NCI-H748 (cell line): ENCODE measurements at regions not wholly inside any gene's neighbourhood (a gene's known extent, or its start where the extent isn't known, plus 50 kb on each side); places are given as distances from the start of the nearest gene placed in this dataset.

Experiments
- DNase-seq: peaks from one replicate; lab custom pipeline; 2025; ENCODE audit not compliant: unreplicated experiment; lab: John Stamatoyannopoulos, UW

DNA sequence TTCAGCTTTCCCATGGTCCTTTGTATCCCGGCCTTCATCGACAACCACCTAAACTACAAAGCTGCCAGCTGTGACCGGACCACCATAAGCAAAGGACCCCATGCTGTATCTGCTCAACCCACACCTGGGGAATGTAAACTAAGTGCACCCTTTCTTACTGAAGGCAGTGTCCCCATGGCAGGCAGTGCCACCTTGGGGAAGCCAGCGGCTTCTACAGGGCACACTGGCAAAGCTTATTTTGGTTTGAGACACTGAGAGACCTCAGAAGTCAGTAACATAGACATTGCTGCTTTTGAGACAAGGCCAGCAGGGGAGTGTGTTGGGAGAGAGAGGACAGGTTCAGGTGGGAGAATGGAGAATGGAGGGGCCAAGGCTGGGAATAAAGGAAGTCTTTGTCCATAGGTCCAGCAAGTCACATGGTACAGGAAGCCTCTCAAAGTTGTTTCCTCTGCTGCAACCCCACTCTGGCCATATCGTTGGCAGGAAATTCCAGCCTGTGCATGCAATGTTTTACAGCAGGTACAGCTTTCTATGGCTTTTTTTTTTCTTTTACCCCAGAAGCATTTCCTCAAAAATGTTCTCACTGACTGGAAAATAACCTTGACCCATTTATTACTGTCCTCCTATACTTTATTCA lies 85.9 kb upstream of the NPVF start:
- no peak for DNase-seq

DNA sequence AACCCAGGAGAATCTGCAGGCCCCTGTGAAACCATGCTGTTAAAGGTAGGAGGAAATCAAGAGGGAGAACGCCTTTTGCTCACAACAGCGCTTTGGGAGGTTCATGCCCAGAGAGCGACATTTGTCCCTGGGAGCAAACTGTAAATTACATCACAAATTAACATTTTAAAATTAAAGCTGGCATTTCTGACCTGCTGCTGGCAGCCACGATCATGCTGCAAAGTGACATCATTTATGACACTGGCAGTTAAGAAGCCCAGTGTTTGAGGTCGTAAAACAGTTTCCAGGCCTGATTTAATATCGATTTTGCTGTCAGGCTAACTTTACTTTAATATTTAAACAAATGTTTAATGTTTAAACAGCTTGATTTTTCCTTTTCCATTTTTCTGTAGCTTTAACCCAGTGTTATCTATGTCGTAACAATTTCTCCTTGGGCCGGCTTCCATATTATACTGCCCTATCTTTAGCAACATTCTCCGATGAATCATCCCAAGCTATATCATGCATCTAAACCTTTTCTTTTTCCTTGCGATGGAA lies 86.5 kb upstream of the NPVF start:
- peak; percentile 16 for DNase-seq

DNA sequence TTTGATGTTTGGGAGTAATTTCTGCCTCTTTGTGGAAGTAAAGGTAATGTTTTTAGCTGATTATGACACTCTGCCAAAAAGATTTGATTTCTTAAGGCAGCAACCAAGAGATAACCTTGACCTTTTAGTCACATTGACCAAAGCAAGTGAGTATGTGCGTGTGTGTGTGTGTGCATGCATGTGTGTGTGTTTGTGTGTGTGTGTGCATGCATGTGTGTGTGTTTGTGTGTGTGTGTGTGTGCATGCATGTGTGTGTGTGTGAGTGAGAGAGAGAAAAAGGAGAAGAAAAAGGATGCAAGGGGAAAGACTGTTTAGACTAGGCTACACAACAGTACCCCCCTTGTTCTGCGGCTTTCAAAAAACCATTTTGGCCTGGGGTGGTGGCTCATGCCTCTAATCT lies 88.1 kb upstream of the NPVF start:
- no peak for DNase-seq

DNA sequence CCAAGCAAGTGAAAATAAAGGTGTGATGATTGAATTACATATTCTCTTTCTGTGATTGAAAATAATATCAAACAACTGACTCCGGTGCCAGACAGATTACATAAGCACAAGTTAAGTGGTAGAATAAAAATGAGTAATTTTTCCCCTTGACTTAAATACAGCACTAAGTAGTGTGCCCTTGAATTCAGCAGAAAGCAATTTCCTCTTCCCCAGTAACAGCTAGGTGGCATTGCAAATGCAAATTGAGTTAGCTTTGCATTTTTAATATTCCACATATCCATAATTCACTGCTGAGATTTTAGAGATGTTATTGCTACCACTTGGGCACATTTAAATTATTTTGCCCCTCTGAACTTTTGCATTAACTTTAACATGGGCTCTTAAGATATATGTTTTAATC lies 89.8 kb upstream of the NPVF start:
- DNase-seq: no peak

DNA sequence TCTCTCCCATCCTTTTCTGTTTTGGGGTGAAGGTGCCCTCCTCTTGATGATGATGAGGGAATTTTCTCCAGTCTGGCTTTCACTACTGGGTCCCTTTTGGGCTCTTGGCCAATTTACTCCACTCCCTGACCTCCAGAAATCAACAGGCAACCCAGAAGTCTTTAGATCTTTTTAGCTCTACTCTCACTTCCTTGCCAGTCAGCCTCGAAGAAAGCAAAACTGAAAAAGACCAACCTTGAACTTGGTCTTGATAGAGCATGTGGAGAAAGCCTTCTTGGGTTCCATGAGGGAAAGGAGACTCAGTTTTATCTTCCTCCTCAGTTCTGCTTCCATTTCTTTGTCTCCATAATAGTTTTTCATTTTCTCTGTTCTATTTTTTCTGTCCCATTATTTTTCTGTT lies 91.4 kb upstream of the NPVF start:
- DNase-seq: no peak

DNA sequence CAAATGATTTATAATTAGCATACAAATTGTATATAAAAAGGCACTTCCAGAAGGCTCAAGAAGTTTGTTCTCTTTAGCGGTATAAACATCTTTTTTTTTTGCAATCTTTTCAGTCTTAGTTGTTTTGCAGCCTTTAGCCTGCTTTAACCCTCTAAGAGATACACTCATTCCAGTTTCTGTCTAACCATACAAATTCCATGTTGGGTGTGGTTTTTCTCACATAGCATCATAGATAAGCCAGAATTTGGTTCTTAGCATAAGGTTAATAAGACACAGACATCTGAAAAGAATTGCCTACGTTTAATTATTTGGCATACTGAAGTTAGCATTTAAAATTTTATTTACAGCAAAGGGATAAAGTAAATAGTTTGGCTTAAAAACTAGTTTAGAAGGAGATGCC lies 92.5 kb upstream of the NPVF start:
- DNase-seq: no peak

DNA sequence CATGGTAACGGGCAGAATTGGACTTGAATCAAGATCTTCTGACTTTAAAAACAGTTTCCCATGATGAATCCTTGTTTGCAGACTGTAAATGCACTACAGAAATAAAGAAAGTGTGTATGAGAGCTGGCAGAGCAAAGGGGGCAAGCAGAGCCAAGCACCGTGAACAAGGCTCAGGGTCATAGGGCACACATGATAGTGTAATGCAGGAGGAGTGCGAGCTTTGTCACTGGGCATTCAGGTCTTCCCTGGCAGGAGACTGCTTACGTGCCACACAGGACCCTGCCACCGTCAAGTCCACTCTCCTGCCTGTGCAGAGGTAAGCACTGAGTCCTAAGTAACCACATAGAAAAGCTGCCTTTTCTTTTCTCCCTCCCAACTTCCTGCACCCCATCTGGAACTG lies 93.1 kb upstream of the NPVF start:
- no peak for DNase-seq

DNA sequence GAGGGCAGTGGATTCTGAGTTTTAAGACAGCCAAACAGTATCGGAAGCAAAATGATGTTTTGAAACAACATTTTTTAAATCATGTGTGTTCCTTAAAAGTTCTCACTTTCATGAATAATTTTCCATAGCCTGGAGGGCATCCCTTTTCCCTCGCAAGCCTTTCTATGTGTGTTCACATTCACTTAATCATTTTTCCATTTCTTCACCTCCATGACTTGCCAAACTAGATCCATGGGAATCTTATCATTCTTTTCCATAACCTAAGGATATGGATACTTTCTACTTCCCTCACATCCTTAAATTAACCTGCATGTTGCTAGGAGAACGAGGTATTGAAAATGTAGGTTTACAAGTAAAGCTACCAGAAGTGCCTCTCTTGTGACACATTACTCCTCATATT lies 94.2 kb upstream of the NPVF start:
- DNase-seq: no peak

DNA sequence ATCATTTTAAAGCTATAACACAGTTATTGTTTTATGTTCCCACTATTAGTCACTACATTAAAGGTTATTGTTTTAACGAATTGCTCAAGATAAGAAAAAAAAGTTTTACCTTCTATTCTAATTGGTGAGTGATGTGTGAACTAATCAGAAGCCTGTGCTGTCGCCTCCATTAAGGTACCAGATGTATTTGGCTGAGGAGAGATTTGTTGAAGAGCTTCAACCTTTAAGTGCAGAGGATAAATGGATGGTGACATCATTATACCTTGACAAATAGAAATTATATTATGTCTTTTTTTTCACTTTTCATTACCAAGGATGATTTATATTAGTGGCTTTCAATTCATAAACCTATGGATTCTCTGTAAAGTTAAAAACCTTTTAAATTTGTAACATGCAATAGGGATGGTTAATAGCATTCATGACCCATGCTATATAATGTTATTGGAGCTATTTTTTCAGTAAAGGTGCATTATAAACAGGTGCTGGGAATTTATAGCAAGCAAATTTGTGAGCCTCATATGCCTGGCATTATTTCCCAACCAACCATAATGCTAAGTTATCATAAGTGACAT lies 97.0 kb upstream of the NPVF start:
- DNase-seq: no peak

DNA sequence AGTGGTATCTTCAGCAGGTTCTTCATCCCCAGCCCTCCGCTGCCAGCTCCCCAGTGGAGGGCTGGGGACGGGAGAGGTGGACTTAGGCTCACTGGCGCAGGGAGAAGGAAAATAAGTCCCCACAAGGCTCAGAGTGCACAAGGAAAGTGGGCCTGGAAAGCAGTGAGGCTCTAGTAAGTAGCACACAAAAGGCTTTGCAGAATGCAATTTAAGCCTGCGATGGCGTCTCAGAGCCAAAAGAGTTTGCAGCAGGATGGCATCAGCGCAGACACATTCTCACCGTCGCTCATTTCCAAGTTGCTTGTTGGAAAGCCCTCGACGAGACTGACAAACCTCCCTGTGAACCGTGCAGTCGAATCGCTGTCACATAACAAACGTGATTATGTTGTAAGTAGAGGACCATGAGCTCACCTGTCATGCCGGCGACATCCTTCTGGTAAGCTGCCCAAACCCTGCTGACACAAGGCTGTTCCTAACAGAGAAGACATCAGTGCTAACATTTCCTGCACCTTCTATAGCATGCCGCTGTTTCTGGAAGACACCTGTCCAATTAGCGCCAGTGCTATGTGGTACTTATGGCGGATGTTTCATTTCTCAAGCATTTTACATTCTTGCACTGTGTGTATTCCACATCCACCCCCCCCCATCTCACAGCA lies 98.3 kb upstream of the NPVF start:
- DNase-seq: no peak

DNA sequence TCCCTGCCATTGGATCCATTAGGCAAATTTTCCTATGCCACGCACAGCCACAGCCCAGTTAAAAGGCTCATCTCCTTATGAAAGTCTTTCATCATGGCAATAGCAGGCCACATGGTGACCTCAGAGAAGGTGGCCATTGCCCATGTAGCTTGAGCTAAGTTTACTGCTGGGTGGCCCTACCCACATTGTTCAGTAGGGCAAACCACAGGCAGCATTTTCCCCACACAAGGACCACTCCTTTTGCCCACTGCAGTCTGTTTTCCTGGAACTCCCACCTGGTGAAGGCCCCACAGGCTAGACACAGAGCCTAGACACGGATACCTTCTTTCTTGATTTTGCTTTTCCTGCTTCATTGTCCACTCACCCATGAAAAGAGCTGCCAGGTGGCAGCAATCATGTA lies 101.5 kb upstream of the NPVF start:
- no peak for DNase-seq

DNA sequence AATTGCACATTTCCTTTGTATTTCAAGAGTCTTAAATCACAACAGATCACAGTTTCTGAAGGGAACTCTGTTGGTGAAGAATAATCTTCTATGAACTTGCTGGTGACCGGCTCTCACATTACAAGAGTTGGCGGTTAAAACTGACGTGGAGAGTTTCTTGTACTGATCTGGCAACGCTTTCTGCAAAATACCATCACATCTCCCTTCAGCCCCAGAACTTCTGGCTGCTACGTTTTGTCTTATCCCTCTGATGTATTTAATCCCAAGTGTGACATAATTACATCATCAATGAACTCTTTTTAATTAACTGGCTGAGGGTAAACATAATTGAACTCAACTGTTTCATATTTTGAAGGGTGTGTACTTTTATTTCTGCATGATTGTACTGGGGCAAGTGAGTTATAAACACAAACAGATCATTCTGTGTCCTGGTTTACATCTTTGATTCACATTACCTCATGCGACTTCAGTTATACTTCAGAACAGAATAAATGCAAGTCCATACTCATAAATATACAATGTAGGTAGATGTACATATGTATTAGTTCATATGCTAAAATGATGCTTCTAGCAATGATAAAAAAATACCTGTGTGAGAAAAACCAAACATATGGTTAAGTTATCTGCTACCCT lies 105.1 kb upstream of the NPVF start:
- DNase-seq: no peak

DNA sequence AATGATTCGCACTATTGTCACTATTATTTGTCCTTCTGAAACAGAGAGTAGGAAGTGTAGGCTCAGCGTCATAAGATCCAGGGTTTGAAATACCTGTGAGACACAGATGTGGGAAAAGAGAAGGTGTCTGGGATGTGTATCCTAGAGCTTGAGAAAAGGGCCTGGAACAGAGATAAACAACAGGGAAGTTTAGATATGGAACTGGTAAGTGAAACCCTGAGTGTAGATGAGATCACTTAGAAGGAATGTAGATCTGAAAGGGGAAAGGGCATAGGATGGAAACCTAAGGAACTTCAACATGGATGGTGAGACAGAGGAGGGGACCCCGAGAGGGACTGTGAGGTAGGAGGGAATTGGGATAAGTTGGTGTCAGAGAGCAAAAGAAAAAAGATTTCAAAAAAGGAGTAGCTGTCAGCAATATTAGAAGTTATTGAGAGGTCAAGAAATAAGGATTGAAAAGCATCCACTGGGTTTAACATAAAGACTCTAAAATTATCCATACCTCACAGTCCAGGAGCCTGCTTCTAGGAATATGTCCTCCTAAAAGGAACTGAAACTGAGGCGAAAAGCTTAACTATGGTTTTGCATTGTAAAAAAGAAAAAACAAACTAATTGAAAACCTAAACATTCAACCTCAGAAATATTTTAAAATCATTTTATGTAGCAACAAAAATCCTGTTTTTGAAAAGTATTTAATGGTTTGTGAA lies 119.2 kb upstream of the NPVF start:
- DNase-seq: no peak

DNA sequence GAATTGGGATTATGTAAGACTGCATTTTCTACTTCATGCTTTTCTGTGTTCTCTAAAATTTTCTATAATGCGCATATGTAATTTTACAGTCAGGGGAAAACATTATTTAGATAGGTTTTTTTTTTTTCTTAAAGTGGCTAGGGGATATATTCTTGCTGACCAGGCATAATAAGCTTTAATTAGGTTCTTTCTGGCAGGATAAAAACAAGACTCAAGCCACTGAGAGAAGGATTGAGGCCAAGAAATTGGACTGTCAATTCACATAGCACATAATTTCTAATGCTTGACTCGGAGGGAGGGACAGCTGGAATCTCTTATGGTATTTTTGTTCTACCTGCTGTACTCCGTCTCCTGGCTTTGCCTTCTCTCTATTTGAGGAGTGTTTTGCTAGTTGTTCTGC lies 119.8 kb upstream of the NPVF start:
- DNase-seq: no peak

DNA sequence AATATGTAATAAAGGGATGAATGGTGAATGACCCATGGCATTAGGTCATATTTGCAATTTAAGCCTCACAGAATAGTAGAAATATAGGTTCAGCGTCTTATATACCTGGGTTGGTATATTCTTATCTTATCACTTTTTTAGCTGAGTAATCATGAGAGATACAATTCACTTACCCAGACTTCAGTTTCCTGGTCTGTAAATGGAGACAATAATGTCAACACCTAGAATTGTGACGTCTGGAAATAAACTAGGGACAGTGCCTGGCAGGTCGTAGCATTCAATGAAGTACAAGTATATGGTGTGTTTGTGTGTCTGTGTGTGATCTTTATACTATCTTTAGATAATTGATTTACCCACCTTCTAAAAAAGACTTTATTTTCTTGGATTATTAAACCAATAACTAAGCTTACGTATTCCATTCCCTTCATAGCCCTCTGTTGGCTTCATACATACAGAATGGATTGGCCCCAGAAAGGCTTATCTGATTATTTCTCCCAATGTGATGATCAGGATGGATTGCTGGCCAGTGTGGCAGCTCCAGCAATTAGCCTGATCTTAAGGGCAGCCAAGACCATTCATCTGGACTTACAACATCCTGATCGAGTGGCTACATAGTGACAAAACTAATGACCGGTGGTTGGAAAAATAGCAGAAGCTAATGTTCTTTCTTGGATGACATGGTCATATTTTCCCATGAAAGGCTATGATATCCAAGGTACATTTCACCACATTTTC lies 121.2 kb upstream of the NPVF start:
- no peak for DNase-seq

DNA sequence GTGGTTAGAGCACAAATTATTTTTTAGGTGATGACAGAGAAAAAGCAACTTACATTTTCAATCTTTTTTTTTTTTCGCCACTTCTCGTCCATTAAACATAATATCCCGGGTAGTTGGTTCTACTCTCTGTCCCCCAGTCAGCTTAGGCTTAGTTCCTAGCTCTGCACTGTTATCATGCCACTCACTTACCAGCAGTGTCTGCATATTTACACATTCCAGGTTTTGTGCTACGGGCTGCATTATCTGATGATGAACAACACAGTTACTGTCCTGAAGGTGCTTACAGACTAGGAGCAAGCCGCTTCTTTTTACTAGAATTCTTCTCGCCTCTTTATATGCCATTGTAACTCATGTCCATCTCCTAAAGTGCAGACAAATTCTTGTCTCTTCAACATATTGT lies 121.8 kb upstream of the NPVF start:
- DNase-seq: no peak

DNA sequence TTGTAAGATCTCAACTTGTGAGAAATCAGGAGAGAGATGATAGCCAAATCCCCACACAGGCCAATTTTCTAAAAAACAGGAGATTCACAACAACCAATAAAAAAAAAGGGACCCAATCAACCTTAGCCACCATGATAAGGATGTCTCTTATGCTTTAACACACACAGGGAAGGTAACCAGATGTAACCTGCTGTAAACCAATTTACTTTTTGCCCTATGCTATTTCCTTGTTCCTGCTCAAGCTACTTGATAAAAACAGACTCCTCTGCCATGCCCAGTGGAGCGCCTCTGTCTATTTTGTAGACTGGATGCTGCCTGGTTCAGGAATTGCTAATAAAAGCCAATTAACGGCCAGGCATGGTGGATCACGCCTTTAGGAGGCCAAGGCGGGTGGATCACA lies 123.5 kb upstream of the NPVF start:
- DNase-seq: no peak

DNA sequence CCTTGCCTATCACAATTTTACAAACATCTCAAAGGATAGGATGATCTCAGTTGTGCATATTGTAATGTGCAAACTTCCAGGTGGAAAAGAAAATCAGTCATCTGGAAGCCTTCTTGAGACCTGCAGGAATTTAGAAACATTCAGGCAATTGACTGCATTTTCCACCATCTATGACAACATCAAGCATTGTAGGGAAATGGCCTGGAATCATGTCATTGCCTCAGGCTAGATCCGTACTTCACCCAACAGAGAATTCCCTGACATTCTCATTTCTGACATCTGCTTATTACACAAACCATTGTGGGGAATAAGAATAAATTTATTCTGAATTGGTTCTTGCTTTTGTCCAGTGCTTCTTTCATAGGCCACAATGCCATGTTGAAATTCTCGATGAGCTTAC lies 124.9 kb upstream of the NPVF start:
- DNase-seq: no peak

DNA sequence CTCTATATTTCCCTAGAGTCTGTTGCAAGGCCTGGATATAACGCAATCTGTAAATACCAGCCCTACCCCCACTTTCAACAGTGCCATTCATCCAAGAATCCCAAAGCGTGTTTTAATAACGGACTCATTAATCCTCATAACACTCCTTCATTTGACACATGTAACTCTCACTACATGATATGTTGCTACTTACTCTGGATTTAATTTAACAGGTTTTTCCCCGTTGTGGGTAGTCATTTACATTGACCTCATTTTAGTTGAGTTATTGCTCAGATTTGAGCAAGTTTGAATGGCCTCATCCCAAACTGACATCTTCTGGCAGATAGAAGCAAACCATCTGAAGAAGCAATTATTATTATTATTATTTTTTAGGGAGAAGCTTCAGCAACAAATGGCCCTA lies 125.4 kb upstream of the NPVF start:
- DNase-seq: no peak

DNA sequence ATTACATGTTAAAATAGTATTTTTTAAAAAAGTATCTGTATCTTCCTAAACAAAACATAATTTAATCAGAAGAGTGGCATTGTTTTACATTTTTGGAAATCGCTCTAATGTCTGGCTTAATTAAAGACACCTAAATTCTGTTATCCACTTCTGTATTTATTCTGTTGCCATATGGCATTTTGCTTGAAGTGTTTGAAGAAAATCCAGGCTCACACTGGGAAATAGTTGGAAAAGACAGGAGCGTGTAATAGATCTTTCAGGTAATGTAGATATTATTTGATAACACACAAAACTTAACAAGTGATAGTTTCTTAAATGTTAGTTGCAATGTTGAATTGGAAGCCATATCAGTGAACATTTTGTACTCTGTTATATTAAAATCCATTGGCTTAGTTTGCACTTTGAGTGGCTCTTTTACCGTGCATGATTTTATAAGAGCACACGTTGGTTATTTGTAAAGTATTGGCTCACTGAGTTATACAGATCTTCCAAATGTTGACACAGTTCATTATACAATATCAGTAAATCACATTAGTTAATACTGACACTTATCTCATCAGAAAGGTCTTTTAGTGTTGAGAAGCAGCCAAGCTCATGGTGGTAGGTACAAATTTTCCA lies 128.4 kb upstream of the NPVF start:
- no peak for DNase-seq
